NCI-H226 (cell line): ENCODE measurements at regions not wholly inside any gene's neighbourhood (a gene's known extent, or its start where the extent isn't known, plus 50 kb on each side); places are given as distances from the start of the nearest gene placed in this dataset.

Source experiments
- DNase-seq: peaks from one replicate; pipeline ENCODE4 v3.0.0-alpha.2; 2015

DNA sequence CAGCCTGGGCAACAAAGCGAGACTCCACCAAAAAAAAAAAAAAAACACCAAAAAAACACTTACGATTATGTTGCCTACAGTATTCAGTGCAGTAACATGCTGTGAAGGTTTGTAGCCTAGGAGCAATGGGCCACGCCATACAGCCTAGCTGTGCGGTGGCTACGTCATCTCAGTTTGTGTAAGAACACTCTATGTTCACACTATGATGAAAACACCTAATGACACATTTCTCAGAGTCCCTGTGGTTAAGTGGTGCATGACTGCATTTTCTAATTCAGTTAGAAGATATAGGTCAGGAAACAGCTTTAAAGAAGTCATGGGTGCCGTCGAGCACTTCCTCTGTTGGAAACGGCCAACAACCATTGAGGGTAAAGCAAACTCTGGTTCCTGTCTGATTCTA is 75.7 kb upstream of the ANO1 start:
- no peak for DNase-seq

DNA sequence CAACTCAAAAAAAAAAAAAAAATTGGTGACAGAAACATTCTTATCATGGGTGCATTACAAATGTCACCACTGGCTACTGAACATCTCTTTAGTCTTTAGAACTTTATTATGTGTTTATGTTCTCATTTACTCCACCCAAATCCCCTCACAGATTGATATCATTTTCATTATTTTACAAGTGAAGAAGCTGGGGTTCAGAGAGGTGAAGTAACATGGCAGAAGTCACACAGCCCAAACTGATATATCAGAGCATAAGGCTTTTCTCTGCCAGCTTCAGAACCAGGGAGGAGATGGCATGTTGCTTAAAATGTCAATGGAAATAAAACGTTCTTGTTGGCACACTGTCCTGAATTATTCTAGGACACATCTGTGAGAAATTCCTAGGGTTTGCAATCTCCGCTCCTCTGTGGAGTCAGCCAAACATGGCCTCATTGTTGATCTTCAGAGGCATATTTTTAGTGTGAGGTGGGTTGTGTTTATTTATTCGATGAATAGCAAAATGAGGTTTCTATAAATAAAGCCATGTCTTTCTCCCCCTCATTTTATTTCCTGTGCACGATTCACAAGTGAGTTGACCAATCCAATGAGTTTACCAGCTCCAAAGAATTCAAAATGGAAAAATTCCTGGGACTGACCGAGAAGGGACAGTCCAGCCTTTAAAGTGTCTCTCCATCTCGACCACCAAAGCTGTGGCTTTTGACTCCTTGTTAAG is 72.9 kb upstream of the ANO1 start:
- DNase-seq = peak; percentile 38

DNA sequence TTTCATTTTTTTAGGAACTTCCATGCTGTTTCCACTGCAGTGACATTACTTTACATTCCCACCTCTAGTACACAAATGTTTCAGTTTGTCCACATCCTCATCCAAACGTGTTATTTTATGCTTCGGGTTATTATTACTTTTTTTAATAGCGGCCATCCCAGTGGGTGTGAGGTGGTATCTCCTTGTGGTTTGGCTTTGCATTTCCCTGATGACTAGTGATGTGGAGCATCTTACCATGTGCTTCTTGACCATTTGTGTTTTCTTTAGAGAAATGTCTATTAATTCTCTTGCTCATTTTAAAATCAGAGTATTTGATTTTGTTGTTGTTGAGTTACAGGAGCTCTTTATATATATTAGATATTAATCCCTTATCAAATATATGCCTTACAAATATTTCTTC is 70.3 kb upstream of the ANO1 start:
- no peak for DNase-seq

DNA sequence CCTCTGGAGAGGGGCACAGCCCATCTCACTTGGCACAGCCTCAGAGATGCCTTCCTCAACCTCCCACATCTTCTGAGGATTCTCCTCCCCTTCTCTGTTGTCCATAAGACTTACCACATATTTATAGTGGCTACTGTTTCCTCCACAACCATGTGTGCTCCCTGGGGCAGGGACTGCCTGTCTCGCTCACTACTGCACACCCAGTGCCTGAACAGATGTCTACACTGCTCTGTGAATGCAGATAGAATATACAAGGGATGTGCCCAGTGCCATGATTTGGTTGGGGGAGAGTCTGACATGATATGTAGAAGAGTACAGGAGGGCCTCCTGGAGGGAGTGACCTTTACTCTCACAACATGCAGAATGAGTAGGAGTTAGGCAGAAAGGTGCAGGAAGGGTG is 67.3 kb upstream of the ANO1 start:
- DNase-seq = no peak

DNA sequence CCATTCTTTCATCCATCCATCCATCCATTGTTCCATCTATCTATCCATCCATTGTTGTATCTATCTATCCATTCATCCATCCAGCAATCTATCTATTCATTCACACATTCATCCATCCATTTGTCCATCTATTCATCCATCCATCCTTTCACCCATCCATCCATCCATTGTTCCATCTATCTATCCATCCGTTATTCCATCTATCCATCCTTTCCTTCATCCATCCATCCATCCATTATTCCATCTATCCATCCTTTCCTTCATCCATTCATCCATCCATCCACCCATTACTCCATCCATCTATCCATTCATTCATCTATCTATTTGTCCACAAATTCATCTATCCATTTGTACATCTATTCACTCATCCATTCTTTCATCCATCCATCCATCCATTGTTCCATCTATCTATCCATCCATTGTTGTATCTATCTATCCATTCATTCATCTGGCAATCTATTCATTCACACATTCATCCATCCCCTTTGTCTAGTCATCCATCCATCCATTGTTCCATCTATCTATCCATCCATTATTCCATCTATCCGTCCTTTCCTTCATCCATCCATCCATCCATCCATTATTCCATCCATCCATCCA is 65.9 kb upstream of the ANO1 start:
- DNase-seq = no peak

DNA sequence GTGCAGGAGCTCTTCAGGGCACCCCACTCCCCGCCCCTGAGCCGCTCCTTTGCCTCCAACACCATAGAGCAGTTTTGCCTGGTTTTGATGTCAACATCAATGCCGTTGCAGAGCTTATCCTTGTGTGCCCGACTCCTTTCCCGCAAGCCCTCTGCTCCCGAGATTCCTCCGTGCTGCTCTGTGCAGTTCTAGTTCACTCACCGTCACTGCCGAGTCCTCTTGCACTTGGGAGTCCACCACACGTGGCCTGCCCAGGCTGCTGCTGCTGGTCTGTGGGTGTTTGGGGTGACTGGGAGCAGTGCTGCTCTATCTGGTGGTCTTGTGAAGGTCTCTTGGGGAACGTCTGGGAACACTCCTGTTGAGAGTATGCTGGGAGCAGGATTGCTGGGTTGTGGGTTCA is 63.8 kb upstream of the ANO1 start:
- no peak for DNase-seq

DNA sequence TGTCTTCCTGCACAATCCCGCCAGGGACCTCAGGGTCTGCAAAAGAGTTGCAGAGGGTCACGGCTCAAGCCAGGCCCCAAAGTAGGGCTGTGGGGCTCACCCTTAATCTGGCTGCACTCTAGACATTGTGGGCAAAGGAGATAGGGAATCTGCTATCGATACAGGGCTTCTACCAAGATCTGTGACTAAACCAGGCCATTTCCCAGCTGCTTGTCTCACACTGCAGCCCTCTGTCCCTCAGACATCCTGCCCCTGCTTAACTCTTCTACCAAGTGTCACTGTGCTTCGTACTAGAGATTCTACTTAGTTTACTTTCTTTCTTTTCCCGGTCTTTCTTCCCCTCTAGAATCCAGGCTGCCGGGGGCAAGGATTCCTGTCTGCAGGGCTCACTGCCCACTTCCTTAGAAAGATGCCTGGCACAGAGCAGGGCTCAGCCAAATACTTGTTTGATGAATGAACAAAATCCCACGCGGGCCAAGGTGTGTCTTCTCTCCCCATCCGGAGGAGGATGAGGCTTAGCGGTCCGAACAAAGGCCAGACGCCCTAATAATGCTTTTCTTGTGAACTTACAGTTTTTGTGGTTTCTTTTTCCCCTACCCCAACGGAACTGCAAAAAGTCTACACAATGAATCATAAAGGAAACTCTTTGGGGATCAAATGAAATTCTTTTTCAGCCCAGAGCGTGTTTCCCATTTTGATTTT is 61.3 kb upstream of the ANO1 start:
- peak; percentile 99 for DNase-seq

DNA sequence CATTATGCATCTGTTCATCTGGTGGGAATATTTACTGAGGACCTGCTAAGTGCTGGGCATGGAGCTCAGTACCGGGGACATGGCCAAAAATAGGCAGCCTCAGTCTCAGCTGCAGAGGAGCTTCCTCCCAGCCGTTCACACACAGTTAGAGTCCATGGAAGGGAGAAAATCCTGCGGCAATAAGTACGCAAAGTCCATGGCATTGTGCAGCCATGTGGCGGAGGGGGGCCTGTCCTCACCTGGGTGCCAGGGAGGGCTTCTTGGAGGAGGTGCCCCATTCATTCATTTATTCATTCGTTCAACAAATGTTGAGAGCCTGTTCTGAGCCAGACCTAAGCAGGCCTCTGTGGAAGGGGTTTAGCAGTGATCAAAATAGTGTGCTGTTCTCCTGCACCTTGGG is 59.3 kb upstream of the ANO1 start:
- DNase-seq = no peak

DNA sequence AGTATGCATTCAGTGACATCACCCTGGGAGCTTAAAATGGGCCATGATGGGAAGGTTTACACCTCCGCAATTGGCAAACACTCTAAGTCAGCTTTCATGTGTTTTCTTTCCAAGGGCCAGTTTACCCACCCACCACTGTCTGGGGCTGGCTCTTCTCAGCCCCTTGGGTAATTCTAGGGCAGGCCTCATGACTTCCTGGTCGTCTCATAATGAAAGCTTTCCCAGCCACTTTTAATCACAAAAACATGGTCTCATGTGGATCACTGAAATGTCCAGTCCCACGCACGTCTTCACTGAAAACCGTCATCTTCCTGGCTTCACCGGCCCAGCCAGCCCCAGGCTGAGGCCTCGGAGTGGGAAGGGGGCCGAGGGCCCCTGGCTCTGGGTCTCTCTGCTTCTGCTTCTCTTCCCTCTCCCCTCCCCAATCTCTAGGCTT is 58.5 kb upstream of the ANO1 start:
- DNase-seq = no peak

DNA sequence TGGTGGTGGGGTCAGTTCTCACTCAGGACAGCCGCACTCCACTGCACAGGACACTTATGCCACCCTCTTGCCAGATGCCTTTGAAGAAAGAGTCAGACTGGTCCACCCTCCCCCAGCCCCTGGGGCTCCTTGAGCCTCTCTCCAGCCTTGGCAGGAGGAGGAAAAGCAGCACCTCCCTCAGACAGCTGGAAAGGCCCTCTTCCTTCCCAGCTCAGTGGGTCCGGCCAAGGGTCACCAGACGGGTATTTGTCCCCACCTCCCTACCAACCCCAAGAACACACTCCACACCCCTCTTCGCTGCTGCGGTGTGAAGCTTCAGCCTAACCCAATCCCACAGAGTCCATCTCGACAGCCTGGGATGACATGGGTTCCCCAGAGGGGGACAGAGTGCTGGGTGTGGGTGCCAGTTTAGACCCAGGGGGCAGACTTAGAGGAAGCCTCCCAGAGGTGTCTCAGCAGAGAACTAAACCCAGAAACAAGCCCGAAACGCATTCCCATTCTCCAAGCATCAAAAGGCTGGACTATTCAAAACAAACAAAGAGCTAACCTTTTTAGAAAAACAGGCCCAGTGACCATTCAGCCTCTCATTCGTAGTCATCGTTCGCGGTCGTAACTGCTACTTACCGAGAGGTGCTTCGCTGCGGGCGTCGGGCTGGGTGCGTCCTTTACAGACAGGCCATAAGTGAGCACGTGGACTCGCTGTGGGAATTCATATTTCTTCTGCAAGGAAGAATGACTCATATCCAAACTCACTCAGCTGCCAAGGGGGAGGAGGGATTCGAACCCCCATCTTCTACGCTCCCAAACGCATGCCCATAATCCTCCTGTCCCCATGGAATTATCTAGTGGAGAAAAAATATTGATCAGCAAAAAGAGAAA is 57.5 kb upstream of the ANO1 start:
- DNase-seq = peak; percentile 49

DNA sequence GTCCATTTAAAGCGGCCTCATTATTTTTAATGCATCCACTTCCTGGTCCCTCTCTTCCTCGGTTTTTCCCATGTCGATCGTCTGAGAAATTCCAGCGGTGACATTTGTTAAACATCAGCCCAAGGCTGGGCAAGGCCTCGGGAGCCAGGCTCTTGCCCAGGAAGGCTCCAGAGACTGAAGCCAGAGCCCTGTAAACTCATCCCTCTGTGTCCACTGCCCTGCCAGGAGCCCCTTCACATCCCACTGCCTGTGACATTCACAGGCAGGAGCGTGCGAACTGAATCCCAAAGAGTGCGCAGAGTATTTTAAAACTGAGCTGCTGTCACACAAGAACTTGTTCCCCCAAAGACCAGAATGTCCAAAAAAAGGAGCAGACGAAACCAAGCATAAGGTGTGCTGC is 56.5 kb upstream of the ANO1 start:
- no peak for DNase-seq

DNA sequence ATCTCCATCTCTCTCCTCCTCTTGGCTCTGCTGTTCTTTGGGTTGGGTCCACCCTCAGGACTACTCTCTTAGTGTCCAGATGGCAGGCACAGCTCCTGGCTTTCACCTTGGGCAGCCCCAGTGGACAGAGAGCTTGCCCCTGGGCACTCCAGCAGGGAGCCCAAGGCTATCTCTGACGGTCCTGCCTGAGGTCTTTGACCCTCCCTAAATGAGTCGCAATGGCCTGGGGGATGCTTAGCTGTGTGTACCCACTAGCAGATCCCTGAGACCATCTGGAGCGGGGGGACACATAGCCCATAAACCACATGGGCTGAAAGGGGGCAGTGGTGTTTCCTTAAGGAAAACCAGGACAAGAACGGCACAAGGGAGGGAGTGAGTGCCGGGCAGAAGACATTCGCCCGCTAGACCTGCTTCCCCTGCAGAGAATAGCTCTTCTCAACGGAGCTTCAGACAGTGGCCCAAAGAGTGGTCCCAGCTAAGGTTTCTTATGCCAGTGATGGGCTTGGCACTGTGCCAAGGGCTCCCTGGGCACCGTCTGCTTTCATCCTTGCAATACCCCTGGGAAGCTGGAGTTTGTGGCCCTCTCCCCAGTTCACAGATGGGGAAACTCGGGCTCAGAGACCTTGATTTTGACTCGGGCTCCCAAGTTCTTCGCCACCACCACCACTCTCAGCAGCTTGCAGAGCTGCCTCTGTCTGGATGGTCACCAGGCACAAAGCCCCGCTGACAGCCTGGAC is 53.9 kb upstream of the ANO1 start:
- no peak for DNase-seq

DNA sequence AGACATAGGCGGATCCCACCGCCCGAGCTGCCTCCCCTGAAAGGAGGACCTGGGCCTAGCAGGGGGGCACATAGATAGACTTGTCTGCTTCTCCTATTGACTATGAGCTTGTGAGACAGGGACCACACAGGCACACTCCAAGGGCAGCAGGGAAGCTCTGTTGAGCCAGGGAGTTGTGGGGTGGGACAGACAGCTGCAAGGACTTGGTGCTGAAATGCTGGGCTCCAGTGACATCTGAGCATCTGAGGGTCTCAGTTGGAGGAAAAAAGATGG is 53.4 kb upstream of the ANO1 start:
- DNase-seq = no peak

DNA sequence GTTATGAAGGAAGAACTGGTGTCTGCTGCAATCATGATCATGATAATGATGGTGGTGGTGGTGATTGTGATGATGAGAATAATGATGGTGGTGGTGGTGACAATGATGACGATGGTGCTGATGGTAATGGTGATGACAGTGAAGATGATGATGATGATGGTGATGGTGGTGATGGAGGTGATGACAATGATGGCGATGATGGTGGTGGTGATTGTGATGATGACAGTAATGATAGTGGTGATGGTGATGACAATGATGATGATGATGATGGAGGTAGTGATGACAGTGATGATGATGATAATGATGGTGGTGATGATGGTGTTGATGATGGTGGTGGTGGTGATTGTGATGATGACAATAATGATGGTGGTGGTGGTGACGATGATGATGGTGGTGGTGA is 52.8 kb upstream of the ANO1 start:
- no peak for DNase-seq

DNA sequence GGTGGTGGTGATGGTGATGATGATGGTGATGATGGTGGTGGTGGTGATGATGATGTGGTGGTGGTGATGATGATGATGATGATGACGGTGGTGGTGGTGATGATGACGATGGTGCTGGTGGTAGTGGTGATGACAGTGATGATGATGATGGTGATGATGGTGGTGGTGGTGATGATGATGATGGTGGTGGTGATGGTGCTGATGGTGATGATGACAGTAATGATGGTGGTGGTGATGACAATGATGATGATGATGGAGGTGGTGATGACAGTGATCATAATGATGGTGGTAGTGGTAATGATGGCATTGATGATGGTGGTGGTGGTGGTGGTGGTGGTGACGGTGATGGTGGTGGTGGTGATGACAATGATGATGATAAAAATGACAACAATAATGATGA is 52.1 kb upstream of the ANO1 start:
- no peak for DNase-seq

DNA sequence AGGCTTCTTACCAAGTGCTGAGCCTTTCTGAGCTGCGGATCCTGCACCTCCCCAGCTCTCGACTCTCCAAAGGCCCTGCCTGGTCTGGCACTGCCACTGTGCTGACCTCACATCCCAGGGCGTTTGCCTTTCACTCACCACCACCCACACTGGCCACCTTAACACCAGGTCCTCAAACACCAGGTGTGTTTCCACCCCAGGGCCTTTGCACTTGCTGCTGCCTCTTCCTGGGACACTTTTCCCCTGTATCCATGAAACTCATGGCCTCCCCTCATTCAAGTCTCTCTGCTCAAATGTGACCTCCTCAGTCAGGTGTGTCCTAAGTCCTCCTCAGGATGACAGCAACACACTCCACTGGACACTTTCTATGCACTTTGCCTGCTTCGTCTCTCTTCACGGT is 51.4 kb upstream of the ANO1 start:
- no peak for DNase-seq

DNA sequence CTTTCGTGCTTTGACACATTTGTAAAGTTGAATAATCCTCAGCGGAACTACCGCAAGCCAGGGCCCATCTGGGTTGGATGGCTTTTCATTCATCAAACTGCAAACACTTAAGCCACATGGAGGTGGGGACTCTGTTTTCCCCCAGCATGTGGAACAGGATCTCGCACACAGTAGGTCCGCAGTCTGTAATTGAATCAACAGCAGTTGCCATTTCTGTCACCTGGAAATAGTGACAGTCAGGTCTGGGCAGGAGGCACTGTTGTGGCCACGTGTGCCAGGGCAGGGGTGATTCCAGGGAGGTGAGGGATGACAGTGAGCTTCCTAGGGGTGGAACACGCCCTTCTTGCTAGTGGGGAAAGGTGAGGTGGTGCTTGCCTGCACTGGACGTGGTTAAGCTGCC is 50.7 kb upstream of the ANO1 start:
- no peak for DNase-seq

DNA sequence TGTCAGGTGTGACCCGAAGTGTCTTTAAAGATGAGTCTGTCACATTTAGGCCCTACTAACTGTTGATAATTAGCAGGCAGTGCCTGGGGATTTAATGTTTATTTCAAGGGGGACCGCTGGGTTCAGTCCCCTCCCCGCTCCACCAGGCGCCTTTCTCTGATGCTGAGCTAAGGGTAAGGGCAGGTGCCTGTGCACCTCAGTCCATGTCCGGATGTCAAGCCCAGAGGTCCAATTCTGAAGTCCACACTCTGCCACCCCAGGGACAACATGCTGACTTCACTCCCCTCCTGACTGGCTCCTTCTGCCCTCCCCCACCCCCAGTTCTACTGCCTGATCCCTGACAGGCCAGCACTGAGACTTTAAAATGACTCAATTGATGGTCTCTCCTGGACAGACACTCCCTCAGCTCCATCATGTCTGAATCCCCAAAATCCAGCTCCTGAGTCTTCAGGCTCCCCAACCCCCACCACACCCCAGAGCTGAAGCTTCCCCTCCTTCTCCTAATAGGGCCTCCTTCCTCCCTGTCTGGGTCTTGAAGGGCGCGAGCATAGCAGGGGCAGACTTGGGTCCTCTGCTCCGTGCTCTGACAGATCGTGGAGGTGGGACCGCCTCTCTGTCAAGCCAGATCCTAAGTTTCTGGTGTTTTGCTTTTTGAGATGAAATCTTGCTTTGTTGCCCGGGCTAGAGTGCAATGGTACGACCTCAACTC is 49.8 kb upstream of the ANO1 start:
- no peak for DNase-seq
